ENCODE measurements at regions not wholly inside any gene's neighbourhood (a gene's known extent, or its start where the extent isn't known, plus 50 kb on each side); places are given as distances from the start of the nearest gene placed in this dataset.

DNA sequence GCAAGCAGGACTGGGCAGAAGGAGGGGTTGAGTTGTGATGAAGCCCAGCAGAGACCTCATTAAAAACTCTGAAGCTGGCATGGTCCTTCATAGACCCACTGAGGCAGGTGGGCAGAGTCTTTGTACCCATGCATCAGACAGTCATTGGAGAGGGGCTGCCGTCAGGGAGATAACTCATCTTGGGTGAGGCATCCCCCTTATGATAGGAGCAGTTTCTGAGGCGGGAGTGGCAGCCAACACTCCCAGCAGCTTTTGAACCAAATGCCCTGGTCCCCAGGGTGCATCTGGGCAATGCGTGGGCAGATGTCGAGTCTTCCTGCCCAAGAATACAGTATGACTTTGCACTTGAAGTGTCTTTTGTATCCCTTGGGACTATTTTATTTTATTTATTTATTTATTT, 68.1 kb downstream of the HTR5A start:
- H3K27me3 ChIP-seq (ENCODE audit: control insufficient read depth, insufficient read depth, low read length), result no peaks in the 10 kb centered on the region
- H3K36me3 ChIP-seq (ENCODE audit: control insufficient read depth, insufficient read depth, low read length), result no peaks in the 10 kb centered on the region
- no peak overlapping the region for H3K27ac ChIP-seq (ENCODE audit: low read length)
- no peak for DNase-seq
- no peaks in the 10 kb centered on the region for H3K4me1 ChIP-seq (ENCODE audit: control insufficient read depth, insufficient read depth, low read length)
- no CpG with 5 or more reads among the region's 4 CpGs for WGBS (ENCODE audit: insufficient coverage, low lambda C conversion rate)
- no peaks in the 10 kb centered on the region for H3K9me3 ChIP-seq (ENCODE audit: control insufficient read depth, low read depth, low read length)
- H3K4me3 ChIP-seq (ENCODE audit: low read length), result no peak overlapping the region

DNA sequence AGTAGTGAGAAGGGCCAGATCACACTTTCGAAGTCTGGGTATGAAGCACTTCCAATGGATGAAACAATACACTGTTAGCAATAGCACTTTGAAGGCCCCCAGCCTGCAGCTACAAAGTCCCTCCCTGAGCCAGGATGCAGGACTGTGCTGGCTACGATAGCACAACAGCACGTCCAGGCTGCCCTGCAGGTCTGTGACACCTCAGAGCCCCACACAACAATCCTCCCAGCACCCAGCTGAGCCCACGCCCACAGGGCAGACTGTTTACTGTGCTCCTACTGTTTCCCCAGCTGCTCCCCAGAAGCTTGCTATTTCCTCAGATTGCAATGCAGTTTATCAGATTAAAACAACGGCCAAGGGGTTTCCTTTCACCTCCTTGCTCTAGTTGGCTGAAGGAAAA, 71.4 kb downstream of the HTR5A start:
- Histone ChIP-seq H3K27ac (ENCODE audit: low read length) (no peak overlapping the region), H3K4me1 (ENCODE audit: control insufficient read depth, insufficient read depth, low read length) (no peaks in the 10 kb centered on the region), H3K36me3 (ENCODE audit: control insufficient read depth, insufficient read depth, low read length) (no peaks in the 10 kb centered on the region), H3K27me3 (ENCODE audit: control insufficient read depth, insufficient read depth, low read length) (no peaks in the 10 kb centered on the region), H3K4me3 (ENCODE audit: low read length) (no peak overlapping the region), H3K9me3 (ENCODE audit: control insufficient read depth, low read depth, low read length) (no peaks in the 10 kb centered on the region)
- WGBS (ENCODE audit: insufficient coverage, low lambda C conversion rate), result 0% methylated on average over 1 of the region's 5 CpGs
- no peak for DNase-seq

DNA sequence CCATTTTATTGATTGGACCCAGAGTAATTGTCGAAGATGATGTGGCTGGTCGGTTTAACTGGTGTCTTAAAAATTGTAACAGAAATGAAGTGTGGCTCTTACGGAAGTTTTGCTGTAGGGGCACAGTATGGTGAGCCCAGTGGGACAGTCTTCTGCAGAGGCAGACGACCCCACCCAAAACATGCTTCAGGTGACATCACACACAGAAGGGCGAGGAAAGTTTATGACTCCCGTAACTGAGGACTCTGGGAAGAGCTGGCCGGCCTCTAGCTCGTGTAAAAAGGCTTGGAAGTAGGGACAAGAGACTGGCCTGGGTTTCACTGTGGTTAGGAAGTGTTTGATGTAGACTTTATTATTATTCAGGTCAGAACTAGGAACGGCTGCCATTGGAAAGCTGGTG, 73.3 kb downstream of the HTR5A start:
- Histone ChIP-seq H3K36me3 (ENCODE audit: control insufficient read depth, insufficient read depth, low read length) (no peaks in the 10 kb centered on the region), H3K9me3 (ENCODE audit: control insufficient read depth, low read depth, low read length) (no peaks in the 10 kb centered on the region), H3K27ac (ENCODE audit: low read length) (no peak overlapping the region), H3K4me3 (ENCODE audit: low read length) (no peak overlapping the region), H3K4me1 (ENCODE audit: control insufficient read depth, insufficient read depth, low read length) (no peaks in the 10 kb centered on the region), H3K27me3 (ENCODE audit: control insufficient read depth, insufficient read depth, low read length) (no peaks in the 10 kb centered on the region)
- WGBS (ENCODE audit: insufficient coverage, low lambda C conversion rate), result 55% methylated on average over 4 of the region's 9 CpGs
- DNase-seq, result no peak

DNA sequence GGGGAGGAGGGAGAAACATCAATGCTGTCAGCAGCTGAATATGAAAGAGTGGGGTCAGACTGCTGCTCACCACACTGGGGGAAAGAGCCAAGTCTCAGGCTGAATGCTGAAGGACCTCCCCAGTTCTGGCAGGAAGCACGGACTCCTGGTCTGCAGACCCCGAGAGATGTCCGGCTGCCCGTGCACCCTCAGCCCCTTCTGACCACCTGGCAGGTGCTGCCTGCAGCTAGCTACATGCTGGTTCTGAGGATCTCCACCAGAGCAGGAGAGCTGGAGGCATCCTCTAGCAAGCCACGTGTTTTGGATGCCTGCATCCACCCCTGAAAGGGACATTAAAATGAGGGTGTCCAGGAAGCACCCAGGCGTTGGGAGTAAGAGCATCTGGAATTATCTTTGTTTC, 74.2 kb downstream of the HTR5A start:
- DNase-seq, result no peak
- no CpG with 5 or more reads among the region's 6 CpGs for WGBS (ENCODE audit: insufficient coverage, low lambda C conversion rate)
- Histone ChIP-seq H3K9me3 (ENCODE audit: control insufficient read depth, low read depth, low read length) (no peaks in the 10 kb centered on the region), H3K4me1 (ENCODE audit: control insufficient read depth, insufficient read depth, low read length) (no peaks in the 10 kb centered on the region), H3K27me3 (ENCODE audit: control insufficient read depth, insufficient read depth, low read length) (no peaks in the 10 kb centered on the region), H3K36me3 (ENCODE audit: control insufficient read depth, insufficient read depth, low read length) (no peaks in the 10 kb centered on the region), H3K4me3 (ENCODE audit: low read length) (no peak overlapping the region), H3K27ac (ENCODE audit: low read length) (no peak overlapping the region)

DNA sequence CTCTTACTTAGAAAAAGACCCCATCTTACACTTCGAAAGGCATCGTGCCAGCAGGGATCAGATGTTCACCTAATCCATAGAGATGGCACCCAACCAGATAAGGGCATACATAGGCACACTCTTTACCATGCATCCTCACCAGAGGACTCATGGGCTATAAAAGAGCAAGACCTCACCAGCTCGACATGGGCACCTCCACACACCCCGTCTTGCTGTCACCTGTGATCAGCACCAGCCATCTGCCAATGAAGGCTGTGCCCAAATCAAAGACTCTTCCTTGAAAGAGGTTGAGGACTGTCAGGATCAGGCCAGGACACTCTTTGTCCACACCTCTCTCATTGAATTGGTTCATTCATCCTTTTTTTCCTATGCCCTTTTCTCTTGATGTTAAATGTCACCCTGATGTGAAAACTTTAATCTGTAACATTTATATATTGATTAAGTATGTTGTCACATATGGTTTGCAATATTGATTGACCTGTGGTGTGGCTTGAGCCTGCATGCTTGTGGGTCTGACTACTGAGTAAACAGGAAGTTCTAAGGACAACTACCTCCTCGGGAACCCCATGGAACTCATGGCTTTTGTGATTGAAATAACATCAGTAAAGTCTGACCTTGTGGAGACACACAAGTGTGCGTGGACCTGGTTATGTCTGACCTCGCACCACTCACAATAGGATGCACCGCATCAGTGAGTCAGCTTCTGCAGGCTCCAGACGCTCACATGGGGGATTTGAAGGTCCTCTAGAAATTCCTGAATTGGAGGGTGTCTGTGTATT, 75.5 kb downstream of the HTR5A start:
- no CpG with 5 or more reads among the region's 9 CpGs for WGBS (ENCODE audit: insufficient coverage, low lambda C conversion rate)
- no peaks in the 10 kb centered on the region for H3K27me3 ChIP-seq (ENCODE audit: control insufficient read depth, insufficient read depth, low read length)
- no peaks in the 10 kb centered on the region for H3K9me3 ChIP-seq (ENCODE audit: control insufficient read depth, low read depth, low read length)
- no peaks in the 10 kb centered on the region for H3K4me1 ChIP-seq (ENCODE audit: control insufficient read depth, insufficient read depth, low read length)
- DNase-seq, result no peak
- H3K27ac ChIP-seq (ENCODE audit: low read length), result no peak overlapping the region
- H3K36me3 ChIP-seq (ENCODE audit: control insufficient read depth, insufficient read depth, low read length), result no peaks in the 10 kb centered on the region
- no peak overlapping the region for H3K4me3 ChIP-seq (ENCODE audit: low read length)

DNA sequence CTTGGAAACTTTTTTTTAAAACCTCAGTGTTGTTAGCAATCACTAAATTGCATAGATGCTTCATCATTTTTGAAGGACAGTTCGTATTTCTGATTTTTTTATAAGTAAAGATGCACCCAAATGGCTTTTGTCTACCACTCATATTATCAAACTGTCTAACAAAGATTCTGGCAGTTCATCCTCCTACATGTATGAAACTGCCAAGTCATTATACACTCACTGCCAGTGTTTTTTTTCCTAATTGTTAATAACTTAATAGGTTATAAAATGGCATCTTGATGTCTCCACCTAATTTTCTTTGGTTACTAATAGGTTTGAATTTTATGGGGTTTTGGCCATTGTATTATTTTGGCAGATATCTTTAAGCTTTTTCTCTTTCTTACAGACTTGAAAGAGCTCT, 77.0 kb downstream of the HTR5A start:
- 17% methylated on average over 1 of the region's 1 CpG for WGBS (ENCODE audit: insufficient coverage, low lambda C conversion rate)
- no peak for DNase-seq
- no peaks in the 10 kb centered on the region for H3K4me1 ChIP-seq (ENCODE audit: control insufficient read depth, insufficient read depth, low read length)
- no peaks in the 10 kb centered on the region for H3K36me3 ChIP-seq (ENCODE audit: control insufficient read depth, insufficient read depth, low read length)
- no peaks in the 10 kb centered on the region for H3K9me3 ChIP-seq (ENCODE audit: control insufficient read depth, low read depth, low read length)
- H3K27me3 ChIP-seq (ENCODE audit: control insufficient read depth, insufficient read depth, low read length), result no peaks in the 10 kb centered on the region
- H3K27ac ChIP-seq (ENCODE audit: low read length), result no peak overlapping the region
- H3K4me3 ChIP-seq (ENCODE audit: low read length), result no peak overlapping the region

DNA sequence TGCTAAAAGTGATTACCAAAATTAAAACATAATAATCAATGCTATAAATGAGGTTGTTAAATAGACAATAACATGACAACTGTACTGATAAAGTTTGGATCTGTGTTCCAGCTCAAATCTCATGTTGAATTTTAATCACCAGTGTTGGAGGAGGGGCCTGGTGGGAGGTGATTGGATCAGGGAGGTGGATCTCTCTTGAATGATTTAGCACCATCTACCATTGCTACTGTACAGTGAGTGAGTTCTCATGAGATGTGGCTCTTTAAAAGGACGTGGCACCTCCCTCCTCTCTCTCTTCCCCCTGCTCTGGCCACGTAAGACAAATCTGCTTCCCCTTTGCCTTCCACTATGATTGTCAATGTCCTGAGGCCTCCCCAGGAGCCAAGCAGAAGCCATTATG, 77.5 kb downstream of the HTR5A start:
- DNase-seq, result no peak
- no peaks in the 10 kb centered on the region for H3K4me1 ChIP-seq (ENCODE audit: control insufficient read depth, insufficient read depth, low read length)
- H3K27me3 ChIP-seq (ENCODE audit: control insufficient read depth, insufficient read depth, low read length), result no peaks in the 10 kb centered on the region
- H3K4me3 ChIP-seq (ENCODE audit: low read length), result no peak overlapping the region
- no peaks in the 10 kb centered on the region for H3K36me3 ChIP-seq (ENCODE audit: control insufficient read depth, insufficient read depth, low read length)
- no peak overlapping the region for H3K27ac ChIP-seq (ENCODE audit: low read length)
- H3K9me3 ChIP-seq (ENCODE audit: control insufficient read depth, low read depth, low read length), result no peaks in the 10 kb centered on the region
- no CpG with 5 or more reads among the region's 2 CpGs for WGBS (ENCODE audit: insufficient coverage, low lambda C conversion rate)

DNA sequence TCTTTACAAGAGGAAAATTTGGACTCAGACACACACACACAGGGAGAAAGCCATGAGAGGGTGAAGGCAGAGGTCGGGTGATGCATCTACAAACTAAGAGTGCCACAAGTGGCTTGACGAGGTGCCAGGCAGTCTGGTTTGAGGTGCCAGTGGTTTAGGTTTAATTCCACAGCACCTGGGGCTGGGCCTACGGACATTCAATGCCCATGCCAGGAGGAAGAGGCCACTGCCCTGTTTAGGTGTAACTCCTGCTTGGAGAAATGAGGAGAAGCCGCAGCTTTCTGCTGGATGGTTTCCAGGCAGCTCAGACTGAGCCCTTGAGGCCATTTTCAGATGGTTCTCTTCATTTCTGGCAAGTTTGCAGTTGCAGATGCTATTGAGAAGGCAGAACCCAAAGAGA, 83.6 kb downstream of the HTR5A start:
- H3K27me3 ChIP-seq (ENCODE audit: control insufficient read depth, insufficient read depth, low read length), result no peaks in the 10 kb centered on the region
- H3K4me3 ChIP-seq (ENCODE audit: low read length), result no peak overlapping the region
- DNase-seq, result no peak
- no peaks in the 10 kb centered on the region for H3K4me1 ChIP-seq (ENCODE audit: control insufficient read depth, insufficient read depth, low read length)
- no peaks in the 10 kb centered on the region for H3K9me3 ChIP-seq (ENCODE audit: control insufficient read depth, low read depth, low read length)
- H3K36me3 ChIP-seq (ENCODE audit: control insufficient read depth, insufficient read depth, low read length), result no peaks in the 10 kb centered on the region
- WGBS (ENCODE audit: insufficient coverage, low lambda C conversion rate), result no CpG with 5 or more reads among the region's 4 CpGs
- H3K27ac ChIP-seq (ENCODE audit: low read length), result no peak overlapping the region

DNA sequence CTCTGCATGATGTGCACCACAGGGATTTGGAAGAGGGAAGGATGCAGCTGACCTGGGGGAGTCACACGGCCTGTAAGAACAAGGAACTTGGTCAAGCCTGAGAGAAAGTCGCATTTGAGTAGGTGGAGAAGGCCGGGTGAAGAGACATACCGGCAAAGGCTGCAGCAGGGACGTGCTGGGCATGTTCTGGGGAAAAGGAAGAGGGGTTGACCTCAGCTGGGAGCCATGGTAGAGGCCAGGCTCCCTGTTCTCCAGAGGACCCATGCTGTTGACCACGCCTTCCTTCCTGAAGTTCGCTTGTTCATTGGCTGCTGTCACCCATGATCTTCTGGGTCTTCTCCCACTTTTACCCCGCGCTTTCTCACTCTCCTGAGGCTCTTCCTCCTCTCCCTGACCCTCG, 84.5 kb downstream of the HTR5A start:
- Histone ChIP-seq H3K4me1 (ENCODE audit: control insufficient read depth, insufficient read depth, low read length) (no peaks in the 10 kb centered on the region), H3K27me3 (ENCODE audit: control insufficient read depth, insufficient read depth, low read length) (no peaks in the 10 kb centered on the region), H3K4me3 (ENCODE audit: low read length) (no peak overlapping the region), H3K27ac (ENCODE audit: low read length) (no peak overlapping the region), H3K9me3 (ENCODE audit: control insufficient read depth, low read depth, low read length) (no peaks in the 10 kb centered on the region), H3K36me3 (ENCODE audit: control insufficient read depth, insufficient read depth, low read length) (no peaks in the 10 kb centered on the region)
- 60% methylated on average over 1 of the region's 10 CpGs for WGBS (ENCODE audit: insufficient coverage, low lambda C conversion rate)
- DNase-seq, result no peak

DNA sequence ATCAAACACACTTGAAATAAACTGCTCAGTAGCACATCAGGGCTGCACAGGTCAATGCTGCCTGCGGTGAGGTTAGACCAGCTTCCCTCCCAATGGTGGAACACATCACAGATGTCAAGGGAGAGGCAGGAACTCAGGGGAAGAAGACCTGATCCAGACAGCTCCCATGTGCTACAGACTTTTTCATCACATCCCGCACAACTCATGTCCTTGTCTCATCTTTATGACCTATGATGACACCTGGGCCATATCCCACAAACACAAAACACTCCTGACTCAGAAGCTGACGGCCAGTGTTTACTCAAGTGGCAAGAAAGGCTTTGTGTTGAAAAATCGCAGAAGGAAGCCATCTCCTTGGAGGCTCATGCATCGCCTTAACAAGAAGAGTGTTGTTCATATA, 91.6 kb downstream of the HTR5A start:
- Histone ChIP-seq H3K27me3 (ENCODE audit: control insufficient read depth, insufficient read depth, low read length) (peaks cover 4% of the 10 kb centered on the region), H3K27ac (ENCODE audit: low read length) (no peak overlapping the region), H3K4me1 (ENCODE audit: control insufficient read depth, insufficient read depth, low read length) (no peaks in the 10 kb centered on the region), H3K36me3 (ENCODE audit: control insufficient read depth, insufficient read depth, low read length) (no peaks in the 10 kb centered on the region), H3K4me3 (ENCODE audit: low read length) (no peak overlapping the region), H3K9me3 (ENCODE audit: control insufficient read depth, low read depth, low read length) (no peaks in the 10 kb centered on the region)
- no peak for DNase-seq
- WGBS (ENCODE audit: insufficient coverage, low lambda C conversion rate), result no CpG with 5 or more reads among the region's 5 CpGs

DNA sequence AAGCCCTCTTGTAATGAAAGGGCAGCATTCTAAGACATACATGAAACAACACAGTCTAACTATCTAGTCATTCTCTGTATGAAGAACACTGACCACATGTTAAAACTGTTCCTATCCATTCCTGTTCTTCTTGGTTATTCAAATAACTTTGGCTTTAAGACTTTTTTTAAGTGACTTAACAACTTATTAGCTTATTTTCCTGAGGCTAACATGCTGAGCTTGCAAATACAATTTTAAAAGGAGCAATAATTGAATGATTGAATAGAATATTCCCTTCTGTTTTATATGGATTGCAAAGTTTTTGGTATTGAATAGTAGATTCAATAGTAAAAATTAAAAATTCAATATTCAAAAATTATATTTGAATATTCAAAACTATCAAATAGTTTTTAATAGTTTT, 92.3 kb downstream of the HTR5A start:
- Histone ChIP-seq H3K9me3 (ENCODE audit: control insufficient read depth, low read depth, low read length) (no peaks in the 10 kb centered on the region), H3K27me3 (ENCODE audit: control insufficient read depth, insufficient read depth, low read length) (peaks cover 4% of the 10 kb centered on the region), H3K4me3 (ENCODE audit: low read length) (no peak overlapping the region), H3K4me1 (ENCODE audit: control insufficient read depth, insufficient read depth, low read length) (no peaks in the 10 kb centered on the region), H3K36me3 (ENCODE audit: control insufficient read depth, insufficient read depth, low read length) (no peaks in the 10 kb centered on the region), H3K27ac (ENCODE audit: low read length) (no peak overlapping the region)
- DNase-seq, result no peak
